ENCODE measurements at regions not wholly inside any gene's neighbourhood (a gene's known extent, or its start where the extent isn't known, plus 50 kb on each side); places are given as distances from the start of the nearest gene placed in this dataset.

GRCh38 chr3:187594272-187594671 lies 75.9 kb downstream of the SST start:
- TF ChIP-seq CTCF (IDR thresholded peaks at IDR 0.05; ENCODE audit: insufficient read depth, low read length, poor library complexity, severe bottlenecking): no peak
- TF ChIP-seq EZH2phosphoT487 (conservative IDR thresholded peaks at IDR 0.05; ENCODE audit: low read length): no peak

Data from SU-DHL-6 (cell line).